Left forelimb (tissue), 1 donor: ENCODE measurements at regions not wholly inside any gene's neighbourhood (a gene's known extent, or its start where the extent isn't known, plus 50 kb on each side); places are given as distances from the start of the nearest gene placed in this dataset.
"Not testable (repeated sequence)": the region's sequence is repeated elsewhere in the genome, so short reads cannot be mapped to it uniquely, and the experiment has no call there.

Source experiments
- DNase-seq: peaks from one replicate; pipeline ENCODE4 v3.0.0-alpha.2; 2018; ENCODE audit warnings: low spot score

- no peak for DNase-seq
Measured at GRCh38 chr16:26795184-26795583, 271.5 kb upstream of the C16orf82 start.

GRCh38 chr16:26801628-26802027, 265.1 kb upstream of the C16orf82 start:
- no peak for DNase-seq

- DNase-seq: no peak
Measured at GRCh38 chr16:26802440-26802839, 264.3 kb upstream of the C16orf82 start.

GRCh38 chr16:26802965-26803364, 263.8 kb upstream of the C16orf82 start:
- no peak for DNase-seq

- no peak for DNase-seq
Measured at GRCh38 chr16:26806657-26807056, 260.1 kb upstream of the C16orf82 start.

GRCh38 chr16:26809461-26809860, 257.3 kb upstream of the C16orf82 start:
- DNase-seq: no peak

- no peak for DNase-seq
Measured at GRCh38 chr16:26816266-26816665, 250.5 kb upstream of the C16orf82 start.

- no peak for DNase-seq
Measured at GRCh38 chr16:26816885-26817571, 249.7 kb upstream of the C16orf82 start.

GRCh38 chr16:26818393-26818792, 248.3 kb upstream of the C16orf82 start:
- no peak for DNase-seq

GRCh38 chr16:26824469-26824868, 242.3 kb upstream of the C16orf82 start:
- DNase-seq: no peak

- DNase-seq: no peak
Measured at GRCh38 chr16:26826500-26826899, 240.2 kb upstream of the C16orf82 start.

- no peak for DNase-seq
Measured at GRCh38 chr16:26827386-26827785, 239.3 kb upstream of the C16orf82 start.

GRCh38 chr16:26830428-26831127, 236.1 kb upstream of the C16orf82 start:
- no peak for DNase-seq

GRCh38 chr16:26836114-26836513, 230.6 kb upstream of the C16orf82 start:
- DNase-seq: not testable (repeated sequence)

GRCh38 chr16:26838931-26839330, 227.8 kb upstream of the C16orf82 start:
- DNase-seq: no peak

GRCh38 chr16:26840691-26841090, 226.0 kb upstream of the C16orf82 start:
- DNase-seq: no peak

- no peak for DNase-seq
Measured at GRCh38 chr16:26856271-26856670, 210.5 kb upstream of the C16orf82 start.

- DNase-seq: no peak
Measured at GRCh38 chr16:26856791-26857190, 209.9 kb upstream of the C16orf82 start.

GRCh38 chr16:26857371-26857770, 209.4 kb upstream of the C16orf82 start:
- DNase-seq: no peak

GRCh38 chr16:26860506-26860905, 206.2 kb upstream of the C16orf82 start:
- DNase-seq: no peak

- DNase-seq: no peak
Measured at GRCh38 chr16:26863931-26864330, 202.8 kb upstream of the C16orf82 start.

GRCh38 chr16:26874318-26874717, 192.4 kb upstream of the C16orf82 start:
- not testable (repeated sequence) for DNase-seq

GRCh38 chr16:26877421-26877820, 189.3 kb upstream of the C16orf82 start:
- DNase-seq: no peak

GRCh38 chr16:26885674-26886073, 181.1 kb upstream of the C16orf82 start:
- no peak for DNase-seq
